Colonic mucosa (tissue), 4 donors: ENCODE measurements at regions not wholly inside any gene's neighbourhood (a gene's known extent, or its start where the extent isn't known, plus 50 kb on each side); places are given as distances from the start of the nearest gene placed in this dataset.

Experiments used
- DNase-seq: peaks from one replicate; pipeline ENCODE4 v3.0.0-alpha.2; 2020
- H3K27ac ChIP-seq: fragments of 200-600 bp; one replicate; pipeline ENCODE4 v1.8.0; 2021
- H3K27me3 ChIP-seq: fragments of 200-600 bp; one replicate; pipeline ENCODE4 v1.8.0; 2021
- H3K36me3 ChIP-seq: fragments of 200-600 bp; one replicate; pipeline ENCODE4 v1.8.0; 2021
- H3K4me1 ChIP-seq: fragments of 200-600 bp; one replicate; pipeline ENCODE4 v1.8.0; 2021; ENCODE audit warnings: mild to moderate bottlenecking
- H3K4me3 ChIP-seq: fragments of 200-600 bp; one replicate; pipeline ENCODE4 v1.8.0; 2021
- H3K9ac ChIP-seq, 2 donors: one replicate each; pipeline ENCODE4 v1.7.0; 2013; ENCODE audit warnings: control low read depth in 2 of 2, low read depth in 2 of 2, low read length in 2 of 2
- H3K9me3 ChIP-seq: fragments of 200-600 bp; one replicate; pipeline ENCODE4 v1.8.0; 2021
- CTCF ChIP-seq: fragments of 200-600 bp; IDR thresholded peaks from one replicate; pipeline ENCODE4 v1.8.0; 2022; ENCODE audit warnings: antibody characterized with exemption, mild to moderate bottlenecking
- intact Hi-C: fragments of 100-400 bp; cut with DNase I; formaldehyde crosslinking; loops from one replicate; pipeline ENCODE4 v1.14.1; 2022
- donor health status: healthy.
- donor health status: DM: no; HTN: no; CAD: no.
- donor health status: DM: no; HTN: no; CAD: no.

GRCh38 chr4:162645381-162645780 lies 481.6 kb upstream of the FSTL5 start:
- no peaks in the 10 kb centered on the region for H3K9me3 ChIP-seq
- no peaks in the 10 kb centered on the region for H3K27me3 ChIP-seq
- no peaks in the 10 kb centered on the region for H3K36me3 ChIP-seq
- H3K4me3 ChIP-seq: no peak overlapping the region
- H3K27ac ChIP-seq: no peak overlapping the region
- H3K9ac ChIP-seq: no peak overlapping the region
- TF ChIP-seq CTCF: peak; percentile 32
- no peaks in the 10 kb centered on the region for H3K4me1 ChIP-seq
- intact Hi-C loops: loop anchor here (5.0 kb wide), 1 partner anchor 392 kb away; no protein-coding TSS in a partner anchor
- no peak for DNase-seq

DNA sequence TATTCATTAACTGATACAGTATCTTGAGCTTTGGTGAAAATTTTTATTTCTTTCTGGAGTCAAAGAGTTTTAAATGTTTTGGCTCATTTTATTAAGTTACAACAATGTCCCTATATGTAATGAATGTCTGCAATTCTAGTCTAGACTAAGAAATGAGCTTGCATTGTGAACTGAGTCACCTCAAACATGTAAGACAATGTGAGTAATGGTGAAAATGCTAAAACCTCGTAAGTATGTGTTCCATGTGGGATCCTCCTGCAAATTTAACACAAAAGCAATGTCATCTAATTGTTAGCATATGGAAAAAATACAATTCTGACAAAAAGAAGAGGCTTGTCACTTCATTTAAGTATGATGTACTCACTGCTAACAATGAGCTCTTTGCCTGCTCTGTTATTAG lies 480.5 kb upstream of the FSTL5 start:
- H3K4me3 ChIP-seq: no peak overlapping the region
- no peak for TF ChIP-seq CTCF
- H3K4me1 ChIP-seq: no peaks in the 10 kb centered on the region
- H3K27me3 ChIP-seq: no peaks in the 10 kb centered on the region
- H3K36me3 ChIP-seq: no peaks in the 10 kb centered on the region
- intact Hi-C loops: no loop called here
- H3K9ac ChIP-seq: no peak overlapping the region
- no peak overlapping the region for H3K27ac ChIP-seq
- DNase-seq: no peak
- no peaks in the 10 kb centered on the region for H3K9me3 ChIP-seq

DNA sequence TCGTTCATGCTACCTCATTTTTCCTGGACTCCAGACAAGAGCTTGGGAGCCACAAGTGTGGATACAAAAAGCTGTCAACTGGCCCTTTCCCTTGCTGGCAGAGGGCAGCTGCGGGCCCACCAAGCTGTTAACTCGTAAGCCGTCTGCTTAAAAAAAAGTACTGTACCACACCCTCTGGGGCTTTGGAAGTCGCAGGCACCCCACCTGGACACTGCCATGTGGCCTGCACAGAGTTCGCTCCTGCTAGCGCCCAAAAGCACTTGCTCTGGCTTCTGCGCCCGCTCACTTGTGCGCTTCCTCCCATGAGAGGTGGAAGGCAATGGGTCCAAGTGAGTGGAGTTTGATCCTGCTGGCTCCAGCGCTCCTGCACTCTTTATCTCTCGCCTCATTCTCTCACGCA lies 476.4 kb upstream of the FSTL5 start:
- no peaks in the 10 kb centered on the region for H3K4me1 ChIP-seq
- no peak for TF ChIP-seq CTCF
- no peak overlapping the region for H3K27ac ChIP-seq
- no peak overlapping the region for H3K4me3 ChIP-seq
- no peak overlapping the region for H3K9ac ChIP-seq
- no peak for DNase-seq
- no peaks in the 10 kb centered on the region for H3K9me3 ChIP-seq
- intact Hi-C loops: no loop called here
- H3K27me3 ChIP-seq: no peaks in the 10 kb centered on the region
- no peaks in the 10 kb centered on the region for H3K36me3 ChIP-seq

GRCh38 chr4:162634390-162634789 lies 470.6 kb upstream of the FSTL5 start:
- intact Hi-C loops: no loop called here
- DNase-seq: no peak
- no peaks in the 10 kb centered on the region for H3K27me3 ChIP-seq
- H3K9me3 ChIP-seq: no peaks in the 10 kb centered on the region
- H3K4me1 ChIP-seq: no peaks in the 10 kb centered on the region
- H3K36me3 ChIP-seq: no peaks in the 10 kb centered on the region
- no peak overlapping the region for H3K27ac ChIP-seq
- H3K9ac ChIP-seq: no peak overlapping the region
- no peak overlapping the region for H3K4me3 ChIP-seq
- TF ChIP-seq CTCF: no peak

GRCh38 chr4:162622664-162623063 lies 458.9 kb upstream of the FSTL5 start:
- Histone ChIP-seq H3K27ac (no peak overlapping the region), H3K9ac (no peak overlapping the region), H3K27me3 (no peaks in the 10 kb centered on the region), H3K9me3 (no peaks in the 10 kb centered on the region), H3K4me3 (no peak overlapping the region), H3K4me1 (no peaks in the 10 kb centered on the region), H3K36me3 (no peaks in the 10 kb centered on the region)
- no peak for DNase-seq
- intact Hi-C loops: no loop called here
- no peak for TF ChIP-seq CTCF

GRCh38 chr4:162610116-162610515 lies 446.3 kb upstream of the FSTL5 start:
- Histone ChIP-seq H3K27ac (no peak overlapping the region), H3K27me3 (no peaks in the 10 kb centered on the region), H3K9me3 (no peaks in the 10 kb centered on the region), H3K4me1 (no peaks in the 10 kb centered on the region), H3K9ac (no peak overlapping the region), H3K4me3 (no peak overlapping the region), H3K36me3 (no peaks in the 10 kb centered on the region)
- intact Hi-C loops: no loop called here
- DNase-seq: no peak
- TF ChIP-seq CTCF: no peak
